ENCODE measurements at regions not wholly inside any gene's neighbourhood (a gene's known extent, or its start where the extent isn't known, plus 50 kb on each side); places are given as distances from the start of the nearest gene placed in this dataset.

- TF ChIP-seq TSHZ2 (CRISPR knock-in tag; IDR thresholded peaks at IDR 0.05), result no peak
- no peak for TF ChIP-seq TOX (CRISPR knock-in tag; IDR thresholded peaks at IDR 0.05; ENCODE audit: borderline replicate concordance)
These were observed 134.9 kb upstream of the BACH2 start (continued) for GRCh38 chr6:90431576-90431975.

GRCh38 chr6:90429713-90430112 lies 133.1 kb upstream of the BACH2 start:
- TF ChIP-seq CREB5 (CRISPR knock-in tag; IDR thresholded peaks at IDR 0.05; ENCODE audit: low read depth), result no peak
- TF ChIP-seq GLIS3 (CRISPR knock-in tag; IDR thresholded peaks at IDR 0.05), result no peak
- TF ChIP-seq BACH2 (CRISPR knock-in tag; IDR thresholded peaks at IDR 0.05; ENCODE audit: borderline replicate concordance), result no peak
- no peak for TF ChIP-seq POU6F1 (CRISPR knock-in tag; IDR thresholded peaks at IDR 0.05; ENCODE audit: borderline replicate concordance, low read depth)
- TF ChIP-seq SNAI2 (CRISPR knock-in tag; IDR thresholded peaks at IDR 0.05), result no peak
- no peak for TF ChIP-seq ESRRG (CRISPR knock-in tag; IDR thresholded peaks at IDR 0.05)
- no peak for TF ChIP-seq ZC3H10 (CRISPR knock-in tag; IDR thresholded peaks at IDR 0.05)
- TF ChIP-seq TOX (CRISPR knock-in tag; IDR thresholded peaks at IDR 0.05; ENCODE audit: borderline replicate concordance), result no peak
- no peak for TF ChIP-seq TSHZ2 (CRISPR knock-in tag; IDR thresholded peaks at IDR 0.05)
- TF ChIP-seq ZNF8 (CRISPR knock-in tag; IDR thresholded peaks at IDR 0.05), result no peak
- no peak for TF ChIP-seq ZFP30 (CRISPR knock-in tag; IDR thresholded peaks at IDR 0.05)
- no peak for TF ChIP-seq CSRNP3 (CRISPR knock-in tag; IDR thresholded peaks at IDR 0.05)
- no peak for ATAC-seq

- TF ChIP-seq GLIS3 (CRISPR knock-in tag; IDR thresholded peaks at IDR 0.05) (no peak), ISL1 (CRISPR knock-in tag; IDR thresholded peaks at IDR 0.05) (peak; percentile 45)
- no peak for ATAC-seq
These were observed 131.9 kb upstream of the BACH2 start for GRCh38 chr6:90428514-90428913.

- no peak for TF ChIP-seq GLIS3 (CRISPR knock-in tag; IDR thresholded peaks at IDR 0.05)
- no peak for TF ChIP-seq SNAI2 (CRISPR knock-in tag; IDR thresholded peaks at IDR 0.05)
- no peak for ATAC-seq
These were observed 128.6 kb upstream of the BACH2 start for GRCh38 chr6:90425161-90425641.

- ATAC-seq, result no peak
- no peak for TF ChIP-seq CSDC2 (CRISPR knock-in tag; IDR thresholded peaks at IDR 0.05)
- no peak for TF ChIP-seq PATZ1 (CRISPR knock-in tag; IDR thresholded peaks at IDR 0.05; ENCODE audit: borderline replicate concordance)
- TF ChIP-seq CSRNP3 (CRISPR knock-in tag; IDR thresholded peaks at IDR 0.05), result no peak
- TF ChIP-seq POU6F1 (CRISPR knock-in tag; IDR thresholded peaks at IDR 0.05; ENCODE audit: borderline replicate concordance, low read depth), result no peak
- TF ChIP-seq ZFP30 (CRISPR knock-in tag; IDR thresholded peaks at IDR 0.05), result no peak
- no peak for TF ChIP-seq TCF4 (CRISPR knock-in tag; IDR thresholded peaks at IDR 0.05; ENCODE audit: borderline replicate concordance)
- TF ChIP-seq OSR1 (CRISPR knock-in tag; IDR thresholded peaks at IDR 0.05), result no peak
- no peak for TF ChIP-seq ZNF8 (CRISPR knock-in tag; IDR thresholded peaks at IDR 0.05)
These were observed 127.9 kb upstream of the BACH2 start for GRCh38 chr6:90424580-90424979.

All from SK-N-SH treated with all-trans-retinoic acid at 6 μM for 48 hours (cell line).